GM12873 (cell line): ENCODE measurements at regions not wholly inside any gene's neighbourhood (a gene's known extent, or its start where the extent isn't known, plus 50 kb on each side); places are given as distances from the start of the nearest gene placed in this dataset.

Source experiments
- TF ChIP-seq, protein P1 (sequence below): IDR thresholded peaks from 2 replicates; pipeline ENCODE4 v1.5.1; 2012; ENCODE audit warnings: low read depth, mild to moderate bottlenecking, moderate library complexity, low read length, control low read depth; ENCODE audit not compliant: insufficient read depth; ENCODE audit errors: missing control alignments

DNA sequence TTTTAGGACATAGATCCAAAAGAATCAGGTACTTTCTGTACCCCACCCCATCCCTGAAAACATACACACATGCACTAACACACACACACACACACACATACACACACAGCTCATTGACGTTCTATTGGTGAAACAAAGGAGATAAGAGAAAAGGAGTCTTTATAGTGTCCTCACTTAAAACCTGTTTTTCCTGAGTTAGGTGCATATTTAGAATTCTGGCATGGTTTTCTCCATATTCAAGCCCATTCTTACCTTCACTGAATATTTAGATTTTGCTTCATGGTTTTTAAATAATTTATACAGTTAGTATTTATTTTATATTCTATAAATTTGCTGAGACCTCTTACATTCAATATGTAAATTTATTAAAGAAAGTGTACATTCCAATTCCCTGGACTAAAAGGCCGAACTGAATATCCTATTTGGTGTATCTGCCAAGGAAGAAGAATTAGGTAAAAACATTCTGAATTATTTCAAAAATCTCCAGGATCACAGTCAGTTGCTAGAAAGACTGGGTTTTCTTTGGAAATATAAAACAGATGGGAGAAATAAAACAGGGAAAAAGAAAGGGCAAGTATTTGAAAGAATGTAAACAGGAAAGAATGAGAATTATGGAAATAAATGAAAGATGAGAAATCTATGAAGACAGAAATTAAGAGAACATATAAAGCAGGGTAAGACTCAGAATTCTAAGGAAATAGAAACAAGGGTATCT, 556.2 kb downstream of the KCTD12 start:
- TF ChIP-seq, protein P1, sequence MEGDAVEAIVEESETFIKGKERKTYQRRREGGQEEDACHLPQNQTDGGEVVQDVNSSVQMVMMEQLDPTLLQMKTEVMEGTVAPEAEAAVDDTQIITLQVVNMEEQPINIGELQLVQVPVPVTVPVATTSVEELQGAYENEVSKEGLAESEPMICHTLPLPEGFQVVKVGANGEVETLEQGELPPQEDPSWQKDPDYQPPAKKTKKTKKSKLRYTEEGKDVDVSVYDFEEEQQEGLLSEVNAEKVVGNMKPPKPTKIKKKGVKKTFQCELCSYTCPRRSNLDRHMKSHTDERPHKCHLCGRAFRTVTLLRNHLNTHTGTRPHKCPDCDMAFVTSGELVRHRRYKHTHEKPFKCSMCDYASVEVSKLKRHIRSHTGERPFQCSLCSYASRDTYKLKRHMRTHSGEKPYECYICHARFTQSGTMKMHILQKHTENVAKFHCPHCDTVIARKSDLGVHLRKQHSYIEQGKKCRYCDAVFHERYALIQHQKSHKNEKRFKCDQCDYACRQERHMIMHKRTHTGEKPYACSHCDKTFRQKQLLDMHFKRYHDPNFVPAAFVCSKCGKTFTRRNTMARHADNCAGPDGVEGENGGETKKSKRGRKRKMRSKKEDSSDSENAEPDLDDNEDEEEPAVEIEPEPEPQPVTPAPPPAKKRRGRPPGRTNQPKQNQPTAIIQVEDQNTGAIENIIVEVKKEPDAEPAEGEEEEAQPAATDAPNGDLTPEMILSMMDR = no peak

DNA sequence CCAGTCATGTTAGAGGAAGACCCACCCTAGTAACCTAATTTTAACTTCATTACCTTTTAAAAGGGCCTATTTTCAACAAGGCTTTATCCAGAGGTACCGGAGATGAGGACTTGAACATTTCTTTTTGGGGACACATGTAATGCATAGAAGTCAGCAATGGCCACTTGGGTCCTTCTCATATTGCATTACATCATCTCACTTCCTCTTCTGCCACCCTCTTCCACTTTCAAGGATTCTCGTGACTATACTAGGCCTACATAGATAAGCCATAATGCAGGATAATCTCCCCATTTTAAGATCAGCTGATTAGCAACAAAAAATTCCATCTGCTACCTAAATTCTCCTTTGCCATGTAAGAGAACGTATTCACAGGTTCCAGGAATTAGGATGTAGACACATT, 557.2 kb downstream of the KCTD12 start:
- TF ChIP-seq, protein P1 = no peak

DNA sequence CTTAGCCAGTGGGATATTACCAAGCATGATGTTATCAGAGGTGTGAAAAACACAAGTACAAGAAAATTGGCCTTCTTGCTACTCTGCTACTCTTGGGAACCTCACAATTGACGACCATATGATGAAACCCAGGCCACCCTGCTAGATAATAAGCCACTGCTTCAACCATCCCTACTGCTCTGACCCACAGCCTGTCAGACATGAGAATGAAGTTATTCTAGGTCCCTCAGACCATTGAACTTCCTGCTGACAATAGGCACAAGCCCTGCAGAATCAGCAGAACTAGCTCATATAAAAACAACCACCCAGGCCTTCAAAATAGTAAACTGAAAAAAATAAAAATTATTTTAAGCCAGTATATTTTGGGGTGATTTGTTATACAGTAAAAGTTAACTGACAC, 559.9 kb downstream of the KCTD12 start:
- TF ChIP-seq, protein P1 = no peak

DNA sequence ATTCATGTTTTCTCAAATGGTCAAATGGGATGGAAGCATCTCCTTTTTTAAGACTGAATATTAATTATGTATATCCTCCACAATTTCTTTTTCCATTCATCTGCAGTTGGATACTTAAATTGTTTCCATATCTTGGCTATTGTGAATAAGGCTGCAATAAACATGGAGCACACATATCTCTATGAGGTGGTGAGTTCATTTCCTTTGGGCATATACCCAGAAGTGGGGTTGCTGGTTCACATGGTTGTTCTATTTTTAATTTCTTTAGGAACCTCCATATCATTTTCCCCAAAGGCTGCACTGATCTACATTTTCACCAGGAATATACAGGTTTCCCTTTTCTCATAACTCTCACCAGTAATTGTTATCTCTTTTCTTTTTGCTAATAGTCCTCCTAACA, 566.3 kb downstream of the KCTD12 start:
- TF ChIP-seq, protein P1 = no peak

DNA sequence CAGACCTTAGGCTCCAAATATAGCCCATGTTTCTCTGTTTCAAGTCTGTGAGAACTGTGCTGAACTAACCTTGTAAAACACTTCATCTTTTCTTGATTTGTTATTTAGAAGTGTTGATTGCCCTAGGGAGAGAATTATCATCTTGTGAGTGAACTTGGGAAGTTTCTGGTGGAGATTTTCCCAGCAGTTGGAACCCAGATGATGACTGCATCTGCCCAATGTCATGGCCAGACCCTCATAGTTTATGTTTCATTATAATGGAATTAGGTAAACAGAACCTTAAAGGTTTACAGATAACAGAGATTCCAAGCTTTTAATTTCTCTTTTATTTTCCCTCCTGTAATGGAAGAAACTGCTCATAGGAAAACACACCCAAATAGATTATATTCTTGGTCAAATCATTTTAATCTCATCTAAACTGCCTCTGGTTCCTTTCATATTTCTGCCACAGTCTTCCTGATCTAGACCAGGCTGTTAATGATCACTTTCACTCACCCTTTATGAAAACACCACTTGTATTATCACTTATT, 569.1 kb downstream of the KCTD12 start:
- TF ChIP-seq, protein P1 = no peak

DNA sequence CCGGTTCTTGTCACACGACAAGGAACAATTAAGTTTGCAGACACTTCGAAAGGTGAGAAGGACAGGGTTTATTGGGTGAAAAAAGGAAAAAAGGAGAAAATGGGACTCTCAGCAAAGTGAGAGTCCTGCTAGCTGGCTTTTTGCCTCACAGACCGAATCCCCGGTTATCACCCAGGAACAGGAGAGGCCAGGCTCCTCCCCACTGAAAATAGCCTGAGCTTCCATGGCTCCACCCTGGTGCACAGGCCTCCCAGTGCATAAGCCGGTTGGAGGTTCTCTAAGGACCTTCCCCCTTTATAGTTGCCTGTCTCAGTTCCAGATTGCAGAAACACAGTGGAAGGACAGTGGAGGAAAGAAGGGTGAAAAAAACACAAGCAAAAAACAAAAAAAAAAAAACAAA, 571.7 kb downstream of the KCTD12 start:
- TF ChIP-seq, protein P1 = no peak

DNA sequence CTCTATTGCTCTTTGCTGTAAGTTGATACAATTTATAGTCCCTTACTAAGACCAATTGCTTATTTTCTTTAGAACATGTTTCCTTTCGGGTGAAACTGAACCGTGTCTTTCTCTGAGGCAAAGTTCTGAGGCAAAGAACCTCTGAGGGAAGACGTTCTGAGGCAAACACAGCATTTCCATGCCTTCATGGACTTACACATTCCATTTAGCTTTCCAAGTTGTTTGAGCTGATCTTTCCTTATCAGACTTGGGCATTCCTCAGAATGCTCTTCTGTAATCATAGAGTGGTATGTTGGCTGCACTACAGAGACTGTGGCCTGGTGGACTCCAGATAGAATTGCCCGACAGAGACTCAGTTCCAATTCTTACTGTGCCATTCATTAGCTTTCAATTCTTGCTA, 579.1 kb downstream of the KCTD12 start:
- TF ChIP-seq, protein P1 = no peak
